ENCODE measurements at regions not wholly inside any gene's neighbourhood (a gene's known extent, or its start where the extent isn't known, plus 50 kb on each side); places are given as distances from the start of the nearest gene placed in this dataset.

DNA sequence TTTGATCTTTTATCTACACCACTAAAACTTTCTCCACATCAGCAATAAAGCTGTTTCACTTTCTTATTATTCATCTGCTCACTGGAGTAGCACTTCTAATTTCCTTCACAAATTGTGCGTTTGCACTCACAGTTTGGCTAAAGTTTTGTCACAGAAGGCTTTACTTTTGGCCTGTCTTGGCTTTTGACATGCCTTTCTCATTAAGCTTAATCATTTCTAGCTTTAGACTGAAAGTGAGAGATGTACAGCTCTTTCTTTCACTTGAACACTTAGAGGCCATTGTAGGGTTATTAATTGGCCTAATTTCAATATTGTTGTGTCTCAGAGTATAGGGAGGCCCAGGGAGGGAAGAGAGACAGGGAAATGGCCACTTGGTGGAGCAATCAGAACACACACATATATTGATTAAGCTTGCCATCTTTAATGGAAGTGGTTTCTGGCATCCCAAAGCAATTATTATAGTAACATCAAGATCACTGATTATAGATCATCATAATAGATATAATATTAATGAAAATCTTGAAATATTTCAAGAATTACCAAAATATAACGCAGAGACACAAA lies 512.5 kb downstream of the ETV1 start:
- TF ChIP-seq, protein P1, sequence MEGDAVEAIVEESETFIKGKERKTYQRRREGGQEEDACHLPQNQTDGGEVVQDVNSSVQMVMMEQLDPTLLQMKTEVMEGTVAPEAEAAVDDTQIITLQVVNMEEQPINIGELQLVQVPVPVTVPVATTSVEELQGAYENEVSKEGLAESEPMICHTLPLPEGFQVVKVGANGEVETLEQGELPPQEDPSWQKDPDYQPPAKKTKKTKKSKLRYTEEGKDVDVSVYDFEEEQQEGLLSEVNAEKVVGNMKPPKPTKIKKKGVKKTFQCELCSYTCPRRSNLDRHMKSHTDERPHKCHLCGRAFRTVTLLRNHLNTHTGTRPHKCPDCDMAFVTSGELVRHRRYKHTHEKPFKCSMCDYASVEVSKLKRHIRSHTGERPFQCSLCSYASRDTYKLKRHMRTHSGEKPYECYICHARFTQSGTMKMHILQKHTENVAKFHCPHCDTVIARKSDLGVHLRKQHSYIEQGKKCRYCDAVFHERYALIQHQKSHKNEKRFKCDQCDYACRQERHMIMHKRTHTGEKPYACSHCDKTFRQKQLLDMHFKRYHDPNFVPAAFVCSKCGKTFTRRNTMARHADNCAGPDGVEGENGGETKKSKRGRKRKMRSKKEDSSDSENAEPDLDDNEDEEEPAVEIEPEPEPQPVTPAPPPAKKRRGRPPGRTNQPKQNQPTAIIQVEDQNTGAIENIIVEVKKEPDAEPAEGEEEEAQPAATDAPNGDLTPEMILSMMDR (IDR thresholded peaks at IDR 0.05; ENCODE audit: borderline replicate concordance, extremely low read depth, low read length, poor library complexity, severe bottlenecking): no peak
- TF ChIP-seq EZH2 (IDR thresholded peaks at IDR 0.05; ENCODE audit: borderline replicate concordance, low read depth, low read length, severe bottlenecking): no peak

Data from DND-41 (cell line).